Central memory CD8-positive, alpha-beta T cell (primary cell): ENCODE measurements at regions not wholly inside any gene's neighbourhood (a gene's known extent, or its start where the extent isn't known, plus 50 kb on each side); places are given as distances from the start of the nearest gene placed in this dataset.

Experiments
- ATAC-seq: fragments of 150-1000 bp; cut with Tn5 transposase; replicated peaks from 2 replicates; pipeline ENCODE4 v1.10.0; 2022; ENCODE audit warnings: mild to moderate bottlenecking, moderate FRiP score, moderate number of reproducible peaks; ENCODE audit not compliant: poor library complexity, severe bottlenecking; ENCODE audit errors: extremely low read depth
- DNase-seq, 2 donors: peaks; one replicate each; pipeline ENCODE4 v3.0.0; 2021; ENCODE audit warnings: low spot score in 2 of 2
- H3K27ac Mint-ChIP-seq: one replicate; pipeline ENCODE4 v1.8.0; 2022; ENCODE audit warnings: low read depth, mild to moderate bottlenecking, moderate library complexity, mixed read lengths
- H3K27me3 Mint-ChIP-seq: one replicate; pipeline ENCODE4 v1.8.0; 2022; ENCODE audit warnings: mixed read lengths
- H3K36me3 Mint-ChIP-seq: one replicate; pipeline ENCODE4 v1.8.0; 2022; ENCODE audit warnings: mild to moderate bottlenecking, moderate library complexity, mixed read lengths; ENCODE audit not compliant: insufficient read depth
- H3K4me1 Mint-ChIP-seq: one replicate; pipeline ENCODE4 v1.8.0; 2022; ENCODE audit warnings: mixed read lengths
- H3K4me3 Mint-ChIP-seq: one replicate; pipeline ENCODE4 v1.8.0; 2022; ENCODE audit warnings: mild to moderate bottlenecking, moderate library complexity, mixed read lengths
- H3K9me3 Mint-ChIP-seq: one replicate; pipeline ENCODE4 v1.8.0; 2022; ENCODE audit warnings: mixed read lengths

- no peak overlapping the region for H3K4me3 Mint-ChIP-seq
- no peak overlapping the region for H3K27ac Mint-ChIP-seq
- H3K36me3 Mint-ChIP-seq, result no peaks in the 10 kb centered on the region
- ATAC-seq (no peak), DNase-seq (no peak)
- H3K27me3 Mint-ChIP-seq, result no peaks in the 10 kb centered on the region
- peaks cover 15% of the 10 kb centered on the region for H3K9me3 Mint-ChIP-seq
- H3K4me1 Mint-ChIP-seq, result no peaks in the 10 kb centered on the region
Observed at GRCh38 chr4:19346636-19347035, 905.1 kb upstream of the SLIT2 start.

GRCh38 chr4:19329631-19330030 is 922.1 kb upstream of the SLIT2 start:
- Mint-ChIP-seq H3K4me1 (no peaks in the 10 kb centered on the region), H3K27me3 (no peaks in the 10 kb centered on the region), H3K27ac (no peak overlapping the region), H3K4me3 (no peak overlapping the region), H3K36me3 (no peaks in the 10 kb centered on the region), H3K9me3 (peaks cover 23% of the 10 kb centered on the region)
- no peak for ATAC-seq
- no peak for DNase-seq

- ATAC-seq (no peak), DNase-seq (no peak)
- no peaks in the 10 kb centered on the region for H3K27me3 Mint-ChIP-seq
- no peak overlapping the region for H3K27ac Mint-ChIP-seq
- no peak overlapping the region for H3K4me3 Mint-ChIP-seq
- H3K36me3 Mint-ChIP-seq, result no peaks in the 10 kb centered on the region
- H3K9me3 Mint-ChIP-seq, result peaks cover 21% of the 10 kb centered on the region
- no peaks in the 10 kb centered on the region for H3K4me1 Mint-ChIP-seq
Observed at GRCh38 chr4:19329077-19329476, 922.6 kb upstream of the SLIT2 start.

GRCh38 chr4:19327364-19327763 is 924.3 kb upstream of the SLIT2 start:
- H3K27me3 Mint-ChIP-seq, result no peaks in the 10 kb centered on the region
- H3K9me3 Mint-ChIP-seq, result peaks cover 17% of the 10 kb centered on the region
- no peak overlapping the region for H3K4me3 Mint-ChIP-seq
- H3K4me1 Mint-ChIP-seq, result no peaks in the 10 kb centered on the region
- ATAC-seq, result no peak
- H3K36me3 Mint-ChIP-seq, result no peaks in the 10 kb centered on the region
- no peak overlapping the region for H3K27ac Mint-ChIP-seq
- no peak for DNase-seq

- no peaks in the 10 kb centered on the region for H3K36me3 Mint-ChIP-seq
- no peak for DNase-seq
- ATAC-seq, result no peak
- no peak overlapping the region for H3K4me3 Mint-ChIP-seq
- H3K27me3 Mint-ChIP-seq, result no peaks in the 10 kb centered on the region
- no peaks in the 10 kb centered on the region for H3K4me1 Mint-ChIP-seq
- no peak overlapping the region for H3K27ac Mint-ChIP-seq
- peaks cover 17% of the 10 kb centered on the region for H3K9me3 Mint-ChIP-seq
Observed at GRCh38 chr4:19324184-19324583, 927.5 kb upstream of the SLIT2 start.

- H3K36me3 Mint-ChIP-seq, result no peaks in the 10 kb centered on the region
- H3K4me3 Mint-ChIP-seq, result no peak overlapping the region
- H3K27me3 Mint-ChIP-seq, result no peaks in the 10 kb centered on the region
- H3K9me3 Mint-ChIP-seq, result peaks cover 13% of the 10 kb centered on the region
- no peaks in the 10 kb centered on the region for H3K4me1 Mint-ChIP-seq
- DNase-seq (no peak), ATAC-seq (no peak)
- H3K27ac Mint-ChIP-seq, result no peak overlapping the region
Observed at GRCh38 chr4:19319607-19320006, 932.1 kb upstream of the SLIT2 start.

- Mint-ChIP-seq H3K4me1 (no peaks in the 10 kb centered on the region), H3K4me3 (no peak overlapping the region), H3K9me3 (peaks cover 6% of the 10 kb centered on the region), H3K27ac (no peak overlapping the region), H3K27me3 (no peaks in the 10 kb centered on the region), H3K36me3 (no peaks in the 10 kb centered on the region)
- ATAC-seq (no peak), DNase-seq (no peak)
Observed at GRCh38 chr4:19317377-19317776, 934.3 kb upstream of the SLIT2 start.

- Mint-ChIP-seq H3K4me1 (no peaks in the 10 kb centered on the region), H3K27me3 (no peaks in the 10 kb centered on the region), H3K27ac (no peak overlapping the region), H3K4me3 (no peak overlapping the region), H3K36me3 (no peaks in the 10 kb centered on the region), H3K9me3 (peaks cover 6% of the 10 kb centered on the region)
- ATAC-seq (no peak), DNase-seq (no peak)
Observed at GRCh38 chr4:19314116-19314515, 937.6 kb upstream of the SLIT2 start.

GRCh38 chr4:19309378-19309777 is 942.3 kb upstream of the SLIT2 start:
- H3K4me1 Mint-ChIP-seq, result no peaks in the 10 kb centered on the region
- peaks cover 15% of the 10 kb centered on the region for H3K9me3 Mint-ChIP-seq
- H3K36me3 Mint-ChIP-seq, result no peaks in the 10 kb centered on the region
- no peak for ATAC-seq
- H3K27ac Mint-ChIP-seq, result no peak overlapping the region
- H3K4me3 Mint-ChIP-seq, result no peak overlapping the region
- H3K27me3 Mint-ChIP-seq, result no peaks in the 10 kb centered on the region
- no peak for DNase-seq

- no peak overlapping the region for H3K27ac Mint-ChIP-seq
- no peaks in the 10 kb centered on the region for H3K4me1 Mint-ChIP-seq
- ATAC-seq, result no peak
- no peak for DNase-seq
- H3K4me3 Mint-ChIP-seq, result no peak overlapping the region
- no peaks in the 10 kb centered on the region for H3K27me3 Mint-ChIP-seq
- no peaks in the 10 kb centered on the region for H3K36me3 Mint-ChIP-seq
- peaks cover 15% of the 10 kb centered on the region for H3K9me3 Mint-ChIP-seq
Observed at GRCh38 chr4:19304028-19304427, 947.7 kb upstream of the SLIT2 start.

GRCh38 chr4:19301527-19301926 is 950.2 kb upstream of the SLIT2 start:
- no peak overlapping the region for H3K4me3 Mint-ChIP-seq
- no peaks in the 10 kb centered on the region for H3K27me3 Mint-ChIP-seq
- DNase-seq, result no peak
- no peaks in the 10 kb centered on the region for H3K36me3 Mint-ChIP-seq
- H3K9me3 Mint-ChIP-seq, result peaks cover 9% of the 10 kb centered on the region
- H3K27ac Mint-ChIP-seq, result no peak overlapping the region
- H3K4me1 Mint-ChIP-seq, result no peaks in the 10 kb centered on the region
- no peak for ATAC-seq

- Mint-ChIP-seq H3K4me3 (no peak overlapping the region), H3K27ac (no peak overlapping the region)
- ATAC-seq, result no peak
Observed at GRCh38 chr4:19300213-19300612, 951.5 kb upstream of the SLIT2 start.

GRCh38 chr4:19298998-19299397 is 952.7 kb upstream of the SLIT2 start:
- H3K27me3 Mint-ChIP-seq, result no peaks in the 10 kb centered on the region
- no peak overlapping the region for H3K27ac Mint-ChIP-seq
- H3K36me3 Mint-ChIP-seq, result no peaks in the 10 kb centered on the region
- H3K4me1 Mint-ChIP-seq, result no peaks in the 10 kb centered on the region
- DNase-seq (no peak), ATAC-seq (no peak)
- H3K4me3 Mint-ChIP-seq, result no peak overlapping the region
- H3K9me3 Mint-ChIP-seq, result peaks cover 18% of the 10 kb centered on the region

More at GRCh38 chr4:19300213-19300612, 951.5 kb upstream of the SLIT2 start:
- no peaks in the 10 kb centered on the region for H3K27me3 Mint-ChIP-seq
- no peaks in the 10 kb centered on the region for H3K4me1 Mint-ChIP-seq
- H3K36me3 Mint-ChIP-seq, result no peaks in the 10 kb centered on the region
- peaks cover 11% of the 10 kb centered on the region for H3K9me3 Mint-ChIP-seq
- DNase-seq, result no peak

GRCh38 chr4:19293781-19294180 is 957.9 kb upstream of the SLIT2 start:
- ATAC-seq, result no peak
- Mint-ChIP-seq H3K27ac (no peak overlapping the region), H3K9me3 (peaks cover 55% of the 10 kb centered on the region), H3K27me3 (no peaks in the 10 kb centered on the region), H3K4me3 (no peak overlapping the region), H3K36me3 (no peaks in the 10 kb centered on the region), H3K4me1 (no peaks in the 10 kb centered on the region)
- no peak for DNase-seq
